GM19467 (cell line): ENCODE measurements at regions not wholly inside any gene's neighbourhood (a gene's known extent, or its start where the extent isn't known, plus 50 kb on each side); places are given as distances from the start of the nearest gene placed in this dataset.
"Not testable (repeated sequence)": the region's sequence is repeated elsewhere in the genome, so short reads cannot be mapped to it uniquely, and the experiment has no call there.

Experiments used
- ATAC-seq: cut with Tn5 transposase; IDR thresholded peaks from one replicate; pipeline ENCODE4 v1.9.1; 2021; ENCODE audit warnings: mild to moderate bottlenecking, moderate library complexity; ENCODE audit not compliant: unreplicated experiment

- no peak for ATAC-seq
These were observed 160.2 kb downstream of the URI1 start for GRCh38 chr19:30102239-30102638.

- ATAC-seq: no peak
These were observed 160.6 kb downstream of the URI1 start for GRCh38 chr19:30102666-30103065.

- ATAC-seq: no peak
These were observed 161.9 kb downstream of the URI1 start for GRCh38 chr19:30103981-30104380.

DNA sequence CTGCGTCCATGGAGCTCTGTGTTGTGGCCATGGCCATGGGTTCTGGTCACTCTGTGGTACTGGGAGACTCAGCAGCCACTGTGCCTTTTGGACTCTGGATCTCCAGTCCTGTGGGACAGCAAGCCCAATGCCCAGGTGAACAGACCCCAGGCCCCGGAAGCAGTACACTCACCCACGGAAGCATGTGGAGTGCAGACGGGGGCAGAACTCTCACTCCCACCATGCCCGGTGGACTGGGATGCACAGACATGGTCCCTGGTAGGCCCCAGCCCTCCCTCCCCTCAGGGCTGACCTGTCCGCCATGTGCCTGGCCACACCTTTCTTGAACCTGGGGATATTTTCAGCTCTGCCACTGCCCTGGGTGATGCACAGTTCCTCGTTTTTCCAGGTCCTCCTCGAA, 163.3 kb downstream of the URI1 start:
- no peak for ATAC-seq

- no peak for ATAC-seq
These were observed 163.7 kb downstream of the URI1 start for GRCh38 chr19:30105727-30106126.

DNA sequence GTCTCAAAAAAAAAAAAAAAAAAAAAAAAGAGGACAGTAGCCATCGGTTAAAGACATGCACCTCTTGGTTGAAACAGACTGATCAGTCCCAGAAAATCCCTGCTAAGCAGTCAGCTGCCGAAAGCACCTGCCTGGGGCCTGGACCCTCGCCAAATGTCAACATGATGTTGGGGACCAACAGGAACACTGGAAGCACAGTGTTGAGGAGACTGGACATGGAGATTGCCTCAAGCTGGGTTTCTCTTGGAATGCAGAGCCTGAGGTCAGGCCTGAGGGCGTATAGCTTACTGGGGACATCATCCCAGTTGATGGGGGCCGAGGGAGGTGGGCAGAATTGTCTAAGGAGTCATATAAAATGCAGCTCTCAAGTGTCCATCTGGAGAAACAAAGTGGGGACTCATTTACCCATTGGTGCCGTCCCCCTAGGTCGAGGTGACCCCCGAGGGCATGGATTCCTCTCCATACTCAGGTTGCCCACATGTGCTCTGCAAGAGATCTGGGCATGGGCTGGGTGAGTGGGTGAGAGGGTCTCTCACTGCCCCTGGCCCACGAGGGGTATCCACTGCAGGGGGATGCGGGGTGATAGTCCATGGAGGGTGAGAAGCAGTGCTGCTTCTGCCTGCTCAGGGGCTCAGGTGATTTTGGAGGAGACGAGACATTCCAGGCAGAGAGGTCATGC, 164.5 kb downstream of the URI1 start:
- ATAC-seq: no peak

- no peak for ATAC-seq
These were observed 165.2 kb downstream of the URI1 start for GRCh38 chr19:30107251-30107650.

DNA sequence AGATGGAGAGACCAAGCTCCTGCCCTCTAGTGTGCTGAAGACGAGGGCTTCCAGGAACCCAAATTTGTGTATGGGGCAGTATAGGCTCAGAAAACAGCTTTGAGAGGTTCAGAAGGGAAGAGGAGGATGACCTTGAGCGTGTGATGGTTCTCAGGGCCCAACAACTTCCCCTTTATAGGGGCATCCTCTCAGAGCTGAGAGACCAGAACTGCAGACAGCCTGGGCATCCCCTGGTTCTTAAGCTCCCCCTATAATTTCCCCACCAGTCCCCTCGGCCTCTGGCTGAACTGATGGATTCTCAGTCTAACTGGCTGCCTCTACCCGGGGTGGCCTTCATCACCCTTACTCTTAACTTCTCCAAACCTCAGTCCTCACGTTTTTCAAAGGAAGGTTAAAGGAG, 167.5 kb downstream of the URI1 start:
- no peak for ATAC-seq

DNA sequence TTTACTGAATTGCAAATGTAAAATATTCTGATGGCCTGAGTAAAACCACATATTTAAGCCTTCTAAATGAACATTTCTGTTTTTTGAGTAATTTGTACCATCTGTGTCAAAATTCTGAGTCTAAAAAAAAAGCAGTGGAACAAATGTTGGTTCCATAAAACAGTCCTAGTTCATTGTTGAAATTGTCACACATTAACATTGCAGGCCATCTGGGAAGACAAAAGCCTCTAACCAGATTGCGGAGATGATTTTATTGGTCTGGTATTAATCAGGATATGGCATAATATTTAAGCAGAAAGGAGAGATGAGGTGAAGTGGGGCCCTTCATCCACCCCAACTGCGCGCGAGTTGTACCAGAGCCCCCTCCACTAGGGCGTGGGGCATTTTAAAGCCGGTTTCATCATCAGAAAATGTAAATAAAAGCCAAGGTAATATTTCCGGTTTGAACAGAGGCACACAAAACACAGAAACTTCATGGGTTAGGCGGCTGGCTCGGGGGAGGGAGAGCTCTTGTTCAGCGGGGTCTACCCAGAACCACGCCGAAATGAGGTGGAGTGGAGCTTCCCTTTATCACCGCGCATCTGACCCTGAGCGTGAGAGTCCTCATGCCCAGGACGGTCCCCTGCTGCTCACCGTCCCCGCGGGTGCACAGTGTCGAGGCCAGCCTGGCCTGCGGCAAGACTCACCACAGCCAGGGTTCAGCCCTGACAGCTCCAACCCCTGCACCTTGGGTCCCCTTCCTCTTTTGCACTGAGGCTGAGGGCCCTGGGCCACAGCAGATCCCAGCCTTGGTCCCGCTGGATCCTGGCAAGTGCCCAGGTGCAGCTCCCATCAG, 169.2 kb downstream of the URI1 start:
- ATAC-seq: no peak

DNA sequence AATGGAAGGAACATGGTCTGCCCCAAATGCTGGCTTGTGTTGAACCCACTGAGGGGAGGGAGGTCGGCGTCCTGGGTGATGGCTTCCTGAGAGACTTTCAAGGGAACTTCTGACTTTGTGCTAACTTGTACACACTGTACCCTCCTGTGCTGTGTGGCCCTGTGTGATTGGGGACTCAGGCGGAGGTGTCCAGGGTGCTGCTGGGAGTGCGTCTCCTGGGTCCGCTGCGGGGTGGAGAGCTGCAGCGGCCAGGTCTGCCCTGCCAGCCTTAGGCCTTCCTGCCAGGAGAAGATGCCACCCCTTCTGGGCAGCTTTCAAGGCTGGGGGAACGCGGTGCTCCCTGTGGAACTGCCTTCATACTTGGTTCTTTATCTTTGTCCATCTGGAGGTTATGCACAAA, 170.1 kb downstream of the URI1 start:
- ATAC-seq: no peak

DNA sequence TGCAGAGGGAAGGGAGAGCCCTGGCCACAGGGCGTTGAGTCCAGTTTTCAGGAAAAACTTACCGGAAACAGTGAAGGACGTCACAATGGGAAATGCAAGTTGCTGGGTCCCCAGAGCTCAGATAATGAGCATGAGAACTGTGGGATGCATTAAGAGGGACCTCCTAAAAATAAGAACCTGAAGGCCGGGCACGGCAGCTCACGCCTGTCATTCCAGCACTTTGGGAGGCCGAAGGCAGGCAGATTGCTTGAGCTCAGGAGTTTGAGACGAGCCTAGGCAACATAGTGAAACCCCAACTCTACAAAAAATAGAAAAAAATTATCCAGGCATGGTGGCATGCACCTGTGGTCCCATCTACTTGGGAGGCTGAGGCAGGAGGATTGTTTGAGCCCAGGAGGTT, 170.6 kb downstream of the URI1 start:
- ATAC-seq: no peak

GRCh38 chr19:30113186-30113585, 171.1 kb downstream of the URI1 start:
- no peak for ATAC-seq

DNA sequence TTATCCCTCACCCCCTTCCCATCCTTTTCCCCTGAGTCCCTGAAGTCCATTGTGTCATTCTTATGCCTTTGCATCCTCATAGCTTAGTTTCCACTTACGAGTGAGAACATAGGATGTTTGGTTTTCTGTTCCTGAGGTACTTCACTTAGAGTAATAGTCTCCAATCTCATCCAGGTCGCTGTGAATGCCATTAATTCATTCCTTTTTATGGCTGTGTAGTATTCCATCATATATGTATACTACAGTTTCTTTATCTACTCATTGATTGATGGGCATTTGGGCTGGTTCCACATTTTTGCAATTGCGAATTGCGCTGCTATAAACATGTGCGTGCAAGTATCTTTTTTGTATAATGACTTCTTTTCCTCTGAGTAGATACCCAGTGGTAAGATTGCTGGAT, 172.1 kb downstream of the URI1 start:
- ATAC-seq: not testable (repeated sequence)

- no peak for ATAC-seq
These were observed 173.9 kb downstream of the URI1 start for GRCh38 chr19:30115947-30116346.

DNA sequence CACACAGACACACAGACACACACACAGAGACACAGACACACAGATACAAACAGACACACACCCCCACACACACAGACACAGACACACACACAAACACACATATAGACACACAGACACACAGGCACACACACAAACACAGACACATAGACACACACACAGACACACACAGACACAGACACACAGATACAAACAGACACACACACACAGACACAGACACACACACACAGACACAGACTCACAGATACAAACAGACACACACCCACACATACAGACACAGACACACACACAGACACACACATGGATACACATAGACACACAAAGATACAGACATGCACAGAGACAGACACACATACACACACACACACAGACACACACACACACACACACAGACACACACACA, 174.5 kb downstream of the URI1 start:
- no peak for ATAC-seq

- ATAC-seq: no peak
These were observed 175.0 kb downstream of the URI1 start for GRCh38 chr19:30116984-30117555.

GRCh38 chr19:30117636-30118145, 175.7 kb downstream of the URI1 start:
- no peak for ATAC-seq

DNA sequence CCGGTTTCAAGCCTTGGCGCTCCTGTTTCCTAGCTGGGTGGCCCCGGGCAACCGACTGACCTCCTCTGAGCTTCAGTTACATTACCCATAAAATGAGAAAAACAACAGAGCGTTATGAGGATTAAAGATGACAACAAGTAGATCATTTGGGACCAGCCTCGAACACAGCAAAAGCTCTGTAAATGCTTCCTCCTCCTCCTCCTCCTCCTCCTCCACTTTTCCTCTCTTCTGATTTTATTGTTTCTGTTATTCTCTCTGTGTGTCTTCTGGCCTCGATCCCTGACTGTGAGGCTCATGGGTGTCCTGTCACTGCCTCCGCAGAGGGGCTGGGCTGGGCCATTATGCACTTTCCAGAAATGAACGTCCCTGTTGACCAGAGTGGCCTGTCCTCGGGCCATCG, 176.2 kb downstream of the URI1 start:
- ATAC-seq: no peak

DNA sequence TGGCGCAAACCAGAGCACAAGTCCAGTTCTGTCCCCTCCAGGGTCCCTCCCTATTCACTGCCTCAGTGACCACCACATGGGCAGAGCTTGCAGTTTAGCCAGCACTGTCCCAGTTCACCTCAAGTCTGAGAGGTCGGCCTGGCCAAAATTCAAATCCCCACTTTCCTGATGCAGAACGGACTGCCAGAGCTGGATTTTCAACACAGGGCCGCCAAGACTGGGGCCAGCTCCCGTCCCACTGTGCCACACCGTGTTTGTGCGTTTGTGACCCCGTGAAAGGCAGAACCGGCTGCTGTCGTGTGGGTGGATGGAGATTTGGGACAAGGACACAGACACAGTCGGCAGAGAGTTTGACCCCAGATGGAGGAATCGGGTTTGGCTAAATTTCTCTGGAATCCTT, 176.7 kb downstream of the URI1 start:
- ATAC-seq: no peak

DNA sequence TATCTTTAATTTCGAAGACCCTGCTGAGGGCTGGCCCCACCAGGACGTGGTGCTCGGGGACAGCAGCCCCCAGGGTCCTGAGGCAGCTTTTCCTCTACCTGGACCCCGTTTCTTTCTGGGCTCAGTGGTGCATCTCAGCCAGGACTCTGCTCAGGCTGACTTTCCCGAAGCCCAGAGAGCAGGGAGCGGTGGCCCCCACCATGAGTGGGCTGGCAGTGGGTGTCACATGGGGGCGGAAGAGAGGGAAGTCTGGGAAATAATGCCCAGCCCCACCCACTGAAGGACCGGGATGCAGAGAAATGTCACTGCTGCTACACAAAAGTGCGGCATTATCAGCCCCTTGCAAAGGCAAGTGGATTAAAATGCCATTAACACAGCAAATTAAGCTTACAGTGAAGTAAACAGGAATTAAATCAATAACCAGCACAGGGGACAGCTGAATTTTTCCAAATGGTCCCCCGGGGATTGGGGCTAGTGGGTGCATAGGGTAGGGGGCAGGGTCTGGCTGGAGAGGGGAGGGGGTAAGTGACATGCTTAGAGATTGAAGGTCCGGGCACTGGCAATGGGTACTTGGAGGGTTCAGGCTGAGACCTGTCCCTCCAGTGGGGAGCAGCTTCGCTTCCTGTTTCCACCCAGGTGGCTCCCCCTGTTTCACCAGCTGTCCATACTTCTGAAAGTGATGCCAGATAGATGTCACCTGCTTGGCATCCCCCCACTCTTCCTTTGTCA, 177.3 kb downstream of the URI1 start:
- ATAC-seq: no peak

GRCh38 chr19:30120860-30121484, 178.9 kb downstream of the URI1 start:
- no peak for ATAC-seq
